ENCODE measurements at regions not wholly inside any gene's neighbourhood (a gene's known extent, or its start where the extent isn't known, plus 50 kb on each side); places are given as distances from the start of the nearest gene placed in this dataset.

GRCh38 chr13:19090495-19090894, 91.1 kb downstream of the TUBA3C start:
- DNase-seq (ENCODE audit: low read depth, low spot score) = no peak
- Histone ChIP-seq H3K4me3 (ENCODE audit: low read depth in 2 of 2, low read length in 2 of 2) (no peak overlapping the region), H3K27ac (ENCODE audit: low read length) (no peak overlapping the region), H3K27me3 (ENCODE audit: control insufficient read depth, insufficient read depth, low read length) (no peaks in the 10 kb centered on the region), H3K36me3 (ENCODE audit: control insufficient read depth, insufficient read depth, low read length) (no peaks in the 10 kb centered on the region), H3K9me3 (ENCODE audit: control insufficient read depth, insufficient read depth, low read depth, low read length) (no peaks in the 10 kb centered on the region), H3K4me1 (ENCODE audit: control insufficient read depth, insufficient read depth, low read length) (no peaks in the 10 kb centered on the region)
- TF ChIP-seq, protein P1, sequence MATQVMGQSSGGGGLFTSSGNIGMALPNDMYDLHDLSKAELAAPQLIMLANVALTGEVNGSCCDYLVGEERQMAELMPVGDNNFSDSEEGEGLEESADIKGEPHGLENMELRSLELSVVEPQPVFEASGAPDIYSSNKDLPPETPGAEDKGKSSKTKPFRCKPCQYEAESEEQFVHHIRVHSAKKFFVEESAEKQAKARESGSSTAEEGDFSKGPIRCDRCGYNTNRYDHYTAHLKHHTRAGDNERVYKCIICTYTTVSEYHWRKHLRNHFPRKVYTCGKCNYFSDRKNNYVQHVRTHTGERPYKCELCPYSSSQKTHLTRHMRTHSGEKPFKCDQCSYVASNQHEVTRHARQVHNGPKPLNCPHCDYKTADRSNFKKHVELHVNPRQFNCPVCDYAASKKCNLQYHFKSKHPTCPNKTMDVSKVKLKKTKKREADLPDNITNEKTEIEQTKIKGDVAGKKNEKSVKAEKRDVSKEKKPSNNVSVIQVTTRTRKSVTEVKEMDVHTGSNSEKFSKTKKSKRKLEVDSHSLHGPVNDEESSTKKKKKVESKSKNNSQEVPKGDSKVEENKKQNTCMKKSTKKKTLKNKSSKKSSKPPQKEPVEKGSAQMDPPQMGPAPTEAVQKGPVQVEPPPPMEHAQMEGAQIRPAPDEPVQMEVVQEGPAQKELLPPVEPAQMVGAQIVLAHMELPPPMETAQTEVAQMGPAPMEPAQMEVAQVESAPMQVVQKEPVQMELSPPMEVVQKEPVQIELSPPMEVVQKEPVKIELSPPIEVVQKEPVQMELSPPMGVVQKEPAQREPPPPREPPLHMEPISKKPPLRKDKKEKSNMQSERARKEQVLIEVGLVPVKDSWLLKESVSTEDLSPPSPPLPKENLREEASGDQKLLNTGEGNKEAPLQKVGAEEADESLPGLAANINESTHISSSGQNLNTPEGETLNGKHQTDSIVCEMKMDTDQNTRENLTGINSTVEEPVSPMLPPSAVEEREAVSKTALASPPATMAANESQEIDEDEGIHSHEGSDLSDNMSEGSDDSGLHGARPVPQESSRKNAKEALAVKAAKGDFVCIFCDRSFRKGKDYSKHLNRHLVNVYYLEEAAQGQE (IDR thresholded peaks at IDR 0.05; ENCODE audit: insufficient read depth in 1 of 2, low read depth in 2 of 2, low read length in 1 of 2) = no peak
- TF ChIP-seq POLR2AphosphoS5 (IDR thresholded peaks at IDR 0.05; ENCODE audit: low read depth, low read length) (no peak), TCF7L2 (IDR thresholded peaks at IDR 0.05; ENCODE audit: low read depth, low read length) (no peak), SIN3A (IDR thresholded peaks at IDR 0.05; ENCODE audit: borderline replicate concordance, insufficient read depth, low read depth, low read length) (no peak)
- TF ChIP-seq, protein P2, sequence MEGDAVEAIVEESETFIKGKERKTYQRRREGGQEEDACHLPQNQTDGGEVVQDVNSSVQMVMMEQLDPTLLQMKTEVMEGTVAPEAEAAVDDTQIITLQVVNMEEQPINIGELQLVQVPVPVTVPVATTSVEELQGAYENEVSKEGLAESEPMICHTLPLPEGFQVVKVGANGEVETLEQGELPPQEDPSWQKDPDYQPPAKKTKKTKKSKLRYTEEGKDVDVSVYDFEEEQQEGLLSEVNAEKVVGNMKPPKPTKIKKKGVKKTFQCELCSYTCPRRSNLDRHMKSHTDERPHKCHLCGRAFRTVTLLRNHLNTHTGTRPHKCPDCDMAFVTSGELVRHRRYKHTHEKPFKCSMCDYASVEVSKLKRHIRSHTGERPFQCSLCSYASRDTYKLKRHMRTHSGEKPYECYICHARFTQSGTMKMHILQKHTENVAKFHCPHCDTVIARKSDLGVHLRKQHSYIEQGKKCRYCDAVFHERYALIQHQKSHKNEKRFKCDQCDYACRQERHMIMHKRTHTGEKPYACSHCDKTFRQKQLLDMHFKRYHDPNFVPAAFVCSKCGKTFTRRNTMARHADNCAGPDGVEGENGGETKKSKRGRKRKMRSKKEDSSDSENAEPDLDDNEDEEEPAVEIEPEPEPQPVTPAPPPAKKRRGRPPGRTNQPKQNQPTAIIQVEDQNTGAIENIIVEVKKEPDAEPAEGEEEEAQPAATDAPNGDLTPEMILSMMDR (IDR thresholded peaks at IDR 0.05) = no peak
- ChIA-PET POLR2A (no interaction called here), CTCF (no interaction called here)
- no peak for ATAC-seq
- in situ Hi-C loops (cut with HindIII; ENCODE audit: low pct_unique_long_range_greater_than_20kb, low sequenced_read_pairs) = no loop called here
- intact Hi-C loops (cut with micrococcal nuclease; ENCODE audit: unreplicated experiment) = no loop called here
- BruUV-seq (replicated peaks) = no TSS peak

DNA sequence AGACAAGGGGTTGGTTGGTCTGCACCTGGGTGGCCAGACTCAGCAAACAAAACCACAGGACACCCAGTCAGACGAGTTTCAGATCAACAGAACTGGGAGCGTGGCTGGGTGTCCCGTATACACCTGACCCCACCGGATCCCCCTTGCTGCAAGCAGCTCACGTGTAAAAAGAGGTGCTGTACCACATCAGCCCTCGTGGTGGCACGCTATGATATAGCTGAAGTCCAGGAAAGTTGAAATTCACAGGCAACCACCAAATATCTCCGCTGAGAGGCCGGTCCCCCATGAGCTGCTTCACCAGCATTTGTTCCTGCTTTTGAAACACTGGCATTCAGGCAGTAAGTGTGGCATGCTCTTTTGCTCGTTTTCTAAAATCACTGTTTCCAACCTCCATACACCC, 92.3 kb downstream of the TUBA3C start:
- Histone ChIP-seq H3K4me3 (ENCODE audit: low read depth in 2 of 2, low read length in 2 of 2) (no peak overlapping the region), H3K27me3 (ENCODE audit: control insufficient read depth, insufficient read depth, low read length) (no peaks in the 10 kb centered on the region), H3K4me1 (ENCODE audit: control insufficient read depth, insufficient read depth, low read length) (no peaks in the 10 kb centered on the region), H3K36me3 (ENCODE audit: control insufficient read depth, insufficient read depth, low read length) (no peaks in the 10 kb centered on the region), H3K9me3 (ENCODE audit: control insufficient read depth, insufficient read depth, low read depth, low read length) (no peaks in the 10 kb centered on the region), H3K27ac (ENCODE audit: low read length) (no peak overlapping the region)
- intact Hi-C loops (cut with micrococcal nuclease; ENCODE audit: unreplicated experiment) = no loop called here
- TF ChIP-seq TCF7L2 (IDR thresholded peaks at IDR 0.05; ENCODE audit: low read depth, low read length) = no peak
- TF ChIP-seq, protein P1 (IDR thresholded peaks at IDR 0.05; ENCODE audit: insufficient read depth in 1 of 2, low read depth in 2 of 2, low read length in 1 of 2) = no peak
- TF ChIP-seq, protein P2 (IDR thresholded peaks at IDR 0.05) = peak; percentile 56
- TF ChIP-seq SIN3A (IDR thresholded peaks at IDR 0.05; ENCODE audit: borderline replicate concordance, insufficient read depth, low read depth, low read length) = no peak
- TF ChIP-seq POLR2AphosphoS5 (IDR thresholded peaks at IDR 0.05; ENCODE audit: low read depth, low read length) = no peak
- ChIA-PET CTCF (no interaction called here), POLR2A (no interaction called here)
- no peak for DNase-seq (ENCODE audit: low read depth, low spot score)
- in situ Hi-C loops (cut with HindIII; ENCODE audit: low pct_unique_long_range_greater_than_20kb, low sequenced_read_pairs) = no loop called here
- no TSS peak for BruUV-seq (replicated peaks)
- ATAC-seq = no peak
